Right renal cortex interstitium (tissue), 3 donors: ENCODE measurements at regions not wholly inside any gene's neighbourhood (a gene's known extent, or its start where the extent isn't known, plus 50 kb on each side); places are given as distances from the start of the nearest gene placed in this dataset.

Source experiments
- DNase-seq, 3 donors: peaks; one replicate each; pipeline ENCODE4 v3.0.0-alpha.2; 2013; ENCODE audit warnings: low read depth in 3 of 3, low spot score in 2 of 3

DNA sequence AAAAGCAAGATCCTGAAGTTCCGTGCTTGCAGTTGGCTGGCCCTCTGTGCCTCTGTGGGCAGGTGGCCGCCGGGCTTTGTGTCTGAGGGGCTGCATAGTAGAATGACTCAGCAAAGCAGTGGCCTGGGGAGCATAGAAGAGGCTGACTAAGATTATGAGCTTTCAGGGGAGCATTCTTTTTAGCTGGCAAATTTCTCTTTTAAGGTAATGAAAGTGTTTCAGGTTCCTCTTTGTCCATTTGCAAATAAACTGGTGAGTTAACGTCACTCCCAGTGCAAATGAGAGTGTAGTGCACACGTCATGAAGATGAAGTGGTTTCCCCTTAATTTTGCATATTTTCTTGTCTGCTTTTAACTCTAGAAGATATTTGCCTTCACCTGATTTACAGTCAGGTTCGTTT lies 98.6 kb downstream of the BCL2L11 start:
- DNase-seq, result no peak

DNA sequence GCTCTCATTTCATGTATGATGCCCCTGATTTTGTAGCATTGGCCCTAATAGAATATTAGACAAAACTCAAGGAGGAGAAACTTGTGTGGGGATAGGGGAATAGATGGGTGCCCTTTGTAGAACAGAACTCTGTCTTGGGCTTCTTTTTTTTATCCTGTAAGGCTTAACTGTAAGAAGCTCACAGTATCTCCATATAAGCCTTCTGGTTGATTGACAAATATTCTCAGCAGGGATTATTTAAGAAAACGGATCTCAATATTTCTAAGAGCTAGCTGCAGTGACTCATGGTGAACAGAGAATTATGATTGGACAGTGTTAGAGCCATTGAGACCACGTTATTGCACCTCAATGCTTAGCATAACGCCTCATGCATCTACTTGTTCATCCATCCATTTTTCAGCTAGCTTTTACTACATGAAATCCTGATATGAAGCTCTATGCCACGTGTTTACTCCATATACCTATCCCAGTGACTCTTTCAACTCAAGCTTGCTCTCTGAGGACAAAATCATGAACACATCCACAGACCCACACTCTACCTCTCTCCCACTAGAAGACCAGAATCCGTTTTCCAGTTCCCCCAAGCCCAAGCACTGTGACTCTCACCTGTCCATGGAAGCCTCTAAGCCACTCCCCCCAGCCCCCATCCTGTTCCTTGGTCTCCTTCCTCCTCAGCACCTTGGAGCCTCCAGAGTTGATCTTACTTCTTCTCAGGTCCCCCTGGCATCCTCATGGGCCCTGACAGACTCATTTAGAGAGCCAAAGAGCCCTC lies 99.2 kb downstream of the BCL2L11 start:
- DNase-seq, result no peak

DNA sequence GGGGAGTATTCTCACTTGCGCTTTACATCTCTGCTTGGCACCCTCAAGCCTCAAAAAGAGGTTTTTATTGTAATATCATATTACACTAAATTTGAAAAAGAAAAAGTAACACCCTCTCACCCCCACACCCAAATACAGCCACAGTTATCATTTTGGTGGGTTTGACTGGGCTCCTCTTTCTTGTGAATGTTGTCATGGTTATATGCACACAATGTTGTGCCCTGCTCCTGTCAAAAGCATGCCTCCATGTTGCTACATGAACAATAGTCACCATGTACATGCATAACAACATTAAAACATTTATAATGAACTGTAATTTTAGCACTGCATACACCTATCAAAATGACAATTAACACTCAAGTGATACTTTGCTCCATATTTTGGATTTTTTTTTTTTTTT lies 100.2 kb downstream of the BCL2L11 start:
- DNase-seq, result no peak

DNA sequence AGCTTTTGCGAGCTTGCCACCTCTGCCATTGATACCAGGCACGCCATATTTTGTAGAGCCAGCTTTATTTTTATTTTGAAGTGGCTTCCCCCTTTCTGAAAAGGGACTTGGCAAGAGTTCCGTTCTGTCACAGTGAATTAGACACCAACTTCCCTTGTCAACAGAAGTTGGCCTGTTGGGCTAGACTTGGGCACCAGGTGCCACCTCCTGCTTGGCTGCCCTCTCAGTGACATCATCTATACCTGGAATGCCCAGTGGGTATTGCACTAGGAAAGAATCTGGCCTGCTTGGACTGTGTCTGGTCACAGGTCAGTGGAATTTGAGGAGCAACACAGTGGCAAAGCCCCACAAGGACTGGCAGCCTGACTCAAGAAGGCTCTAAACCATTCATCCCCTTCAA lies 101.0 kb downstream of the BCL2L11 start:
- no peak for DNase-seq

DNA sequence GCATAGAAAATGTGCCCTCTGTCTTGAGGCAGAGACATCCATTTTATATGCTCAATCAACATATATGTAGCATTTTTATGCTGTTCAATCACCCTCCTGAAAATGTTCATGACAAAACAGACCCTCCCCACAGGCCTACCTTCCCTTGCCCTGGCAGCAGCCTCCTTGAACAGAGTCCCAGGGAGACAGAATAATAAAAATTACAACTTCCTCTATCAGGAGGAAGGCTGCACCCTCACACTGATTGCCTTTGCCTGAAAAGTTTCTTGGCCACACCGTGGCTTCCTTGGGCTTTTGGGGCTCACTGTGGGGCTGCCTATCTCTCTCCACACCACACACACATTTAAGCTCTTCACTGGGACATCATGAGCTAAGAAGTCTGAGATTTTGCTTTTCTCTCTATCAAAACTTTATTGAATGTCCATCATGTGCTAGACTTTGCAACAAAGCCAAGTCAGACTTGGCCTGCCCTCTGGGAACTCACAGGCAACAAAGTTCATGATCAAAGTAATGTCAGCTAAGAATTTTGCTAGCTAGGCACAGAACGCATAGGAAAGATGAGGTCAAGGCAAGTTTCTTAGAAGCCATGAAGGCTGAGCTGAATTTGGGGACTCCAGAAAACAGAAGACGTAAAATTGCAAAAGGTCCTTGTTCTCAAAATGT lies 101.6 kb downstream of the BCL2L11 start:
- DNase-seq, result no peak

DNA sequence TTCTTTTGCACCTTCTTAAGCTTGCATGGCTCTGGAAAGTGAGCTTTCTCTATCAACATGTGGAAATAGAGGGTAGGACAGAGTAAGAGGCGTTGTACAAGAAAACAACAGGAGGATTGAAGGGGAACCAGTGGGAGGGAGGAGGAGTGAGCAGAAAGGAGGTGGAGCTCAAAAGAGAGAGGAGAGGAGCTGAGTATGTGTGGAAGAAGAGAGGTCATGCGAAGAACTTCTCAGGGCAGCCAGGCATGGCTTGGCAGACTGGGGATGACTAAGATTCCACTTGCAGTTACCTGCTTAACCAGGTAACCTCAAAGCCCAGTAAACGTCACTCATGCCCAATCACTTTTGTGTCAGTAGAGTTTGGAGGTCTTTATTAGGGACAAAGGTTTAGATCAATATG lies 105.1 kb downstream of the BCL2L11 start:
- no peak for DNase-seq

DNA sequence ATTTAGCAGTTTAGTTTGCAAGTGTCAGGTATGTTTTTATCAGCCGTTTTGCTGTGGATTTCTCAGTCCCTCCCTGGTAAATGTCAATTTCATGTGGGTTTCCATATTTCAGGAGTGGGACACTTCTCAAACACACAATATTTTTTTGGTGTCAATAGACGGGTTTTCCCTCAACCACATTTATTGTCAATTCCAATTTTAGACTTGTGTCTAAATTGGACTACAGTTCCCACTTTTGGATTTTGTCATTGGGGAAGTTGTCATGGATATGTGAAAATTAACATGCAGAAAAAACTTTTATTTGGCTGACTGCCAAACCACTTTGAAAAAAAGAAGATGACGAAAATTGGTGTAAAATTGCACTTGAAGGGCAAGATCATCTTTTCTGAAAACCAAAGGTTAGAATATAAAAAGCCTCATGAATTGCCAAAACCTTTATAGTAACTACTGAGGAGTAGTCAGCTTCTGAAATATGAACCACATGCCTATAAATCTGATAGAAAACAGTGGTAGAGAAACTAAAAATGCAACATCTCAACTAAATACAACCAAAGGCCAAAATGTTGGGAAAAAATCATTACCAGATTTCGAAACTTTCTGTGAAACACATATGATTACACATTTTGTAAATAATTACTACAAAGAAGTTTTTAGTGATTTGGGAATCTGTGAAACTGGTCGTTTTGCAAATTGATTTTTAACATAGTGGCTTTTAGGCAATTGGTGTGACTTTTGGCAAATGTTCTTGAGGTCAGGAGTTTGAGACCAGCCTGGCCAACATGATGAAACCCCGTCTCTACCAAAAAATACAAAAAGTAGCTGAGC lies 106.4 kb downstream of the BCL2L11 start:
- no peak for DNase-seq

DNA sequence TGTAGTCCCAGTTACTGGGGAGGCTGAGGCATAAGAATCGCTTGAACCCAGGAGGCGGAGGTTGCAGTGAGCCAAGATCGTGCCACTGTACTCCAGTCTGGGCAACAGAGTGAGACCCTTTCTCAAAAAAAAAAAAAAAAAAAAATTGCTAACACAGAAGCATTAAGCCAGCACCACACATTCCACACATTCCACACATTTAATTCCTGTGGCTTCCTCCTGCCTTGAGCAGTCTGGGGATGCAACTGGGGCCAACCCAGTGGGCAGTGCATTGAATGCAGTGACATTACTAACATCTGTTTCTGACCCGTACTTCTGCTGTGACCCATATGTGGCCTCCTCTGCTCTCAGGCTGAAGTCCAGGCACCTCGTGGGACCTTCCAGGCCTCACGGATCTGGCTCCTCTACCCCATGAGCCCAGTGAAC lies 107.0 kb downstream of the BCL2L11 start:
- DNase-seq, result no peak

DNA sequence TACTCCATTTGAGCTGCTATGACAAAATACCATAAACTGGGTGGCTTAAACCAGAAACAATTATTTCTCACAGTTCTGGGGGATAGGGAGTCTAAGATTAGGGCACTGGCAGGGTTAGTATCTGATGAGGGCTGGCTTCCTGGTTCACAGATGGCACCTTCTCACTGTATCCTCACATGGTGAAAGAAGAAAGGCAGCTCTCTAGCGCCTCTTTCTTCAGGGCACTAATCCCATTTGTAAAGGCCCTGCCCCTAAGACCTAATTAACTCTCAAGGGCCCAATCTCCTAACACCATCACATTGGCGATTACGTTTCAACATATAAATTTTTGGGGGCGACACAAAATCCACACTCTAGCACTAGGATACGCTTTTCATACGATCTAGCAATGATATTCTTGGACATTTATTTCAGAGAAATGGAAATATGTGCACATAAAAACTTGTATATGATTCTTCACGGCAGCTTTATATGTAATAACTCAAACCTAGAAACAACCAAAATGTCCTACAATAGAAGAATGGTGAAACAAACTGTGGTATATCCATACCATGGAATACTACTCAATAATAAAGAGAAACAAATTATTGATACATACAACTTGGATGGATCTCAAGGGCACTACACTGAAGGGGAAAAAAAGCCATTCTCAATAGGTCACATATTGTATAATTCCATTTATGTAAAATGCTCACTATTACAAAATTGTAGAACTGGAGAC lies 111.0 kb downstream of the BCL2L11 start:
- no peak for DNase-seq

DNA sequence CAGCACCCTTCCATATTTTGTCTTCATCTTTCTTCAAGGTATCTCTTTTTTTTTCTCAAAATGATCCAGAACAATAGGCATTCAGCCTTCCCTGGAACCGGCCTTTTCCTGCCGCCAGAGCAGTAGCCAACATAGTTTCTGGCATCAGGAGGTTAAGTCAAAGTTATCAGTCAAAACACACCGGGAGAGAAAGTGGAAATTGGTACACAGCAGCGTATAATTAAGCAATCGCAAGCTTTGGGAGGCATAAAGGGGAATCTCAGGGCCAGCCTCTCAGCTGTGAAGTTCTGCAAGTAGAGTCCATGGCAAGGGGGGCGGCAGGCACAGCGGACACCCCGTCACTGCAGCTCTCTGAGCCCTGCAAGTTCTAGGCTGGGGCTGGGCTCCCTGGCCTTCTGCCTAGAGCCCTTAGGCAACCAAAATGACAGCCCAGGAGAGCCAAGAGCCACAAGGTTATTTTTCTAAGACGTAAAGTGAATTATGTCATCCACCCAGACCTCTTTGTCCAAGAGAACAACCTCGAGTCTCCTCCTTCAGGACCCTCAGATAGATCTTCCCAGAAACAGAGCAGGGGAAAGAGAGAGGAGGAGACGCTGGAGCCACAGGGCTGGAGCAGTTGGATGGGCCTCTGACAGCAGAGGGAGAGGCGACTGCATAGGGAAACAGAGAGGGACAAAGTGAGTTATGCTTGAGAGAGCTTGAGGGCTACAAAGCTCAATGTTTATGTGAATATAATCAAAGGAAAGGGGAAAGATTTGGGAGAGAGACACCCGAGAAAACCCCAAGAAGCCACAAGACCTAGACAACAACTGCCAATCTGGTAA lies 114.7 kb downstream of the BCL2L11 start:
- DNase-seq, result no peak

DNA sequence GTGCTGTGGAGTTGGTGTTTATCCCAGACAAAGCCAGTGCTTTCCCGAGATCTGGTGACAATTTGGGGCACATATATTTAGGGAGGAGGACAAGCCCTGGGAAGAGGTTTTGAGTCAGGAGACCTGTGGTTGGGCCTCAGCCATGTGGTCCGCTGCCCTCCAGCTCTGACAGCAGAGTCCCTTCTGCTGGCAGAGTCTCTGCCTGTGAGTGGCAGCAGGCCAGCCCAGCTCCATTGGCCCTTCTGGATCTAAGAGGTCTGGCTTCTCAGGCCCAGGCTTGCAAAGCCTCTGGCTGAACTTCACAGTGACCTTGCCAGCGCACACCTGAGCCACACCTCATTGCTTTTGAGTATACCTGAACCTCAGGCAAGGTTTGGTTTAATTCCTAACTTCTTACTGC lies 115.3 kb downstream of the BCL2L11 start:
- DNase-seq, result no peak

DNA sequence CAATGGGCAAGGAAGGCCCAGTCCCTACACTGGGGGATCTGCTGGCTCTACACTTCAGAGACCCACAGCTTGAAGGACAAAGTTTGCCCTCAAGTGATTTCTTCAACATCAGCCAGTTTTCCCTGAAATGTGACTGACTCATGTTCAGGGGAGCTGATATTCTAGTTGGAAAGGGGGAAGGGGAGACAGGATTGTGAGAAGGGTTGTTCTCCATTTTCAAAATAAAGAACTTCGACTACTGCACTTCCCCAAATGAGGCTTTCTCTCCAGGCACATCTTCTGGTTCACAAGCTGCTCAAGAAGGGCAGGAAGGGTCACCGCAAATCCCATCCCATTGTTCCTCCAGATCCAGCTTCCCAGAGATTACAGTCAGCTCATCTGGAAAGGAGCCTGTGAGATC lies 117.6 kb downstream of the BCL2L11 start:
- DNase-seq, result no peak

DNA sequence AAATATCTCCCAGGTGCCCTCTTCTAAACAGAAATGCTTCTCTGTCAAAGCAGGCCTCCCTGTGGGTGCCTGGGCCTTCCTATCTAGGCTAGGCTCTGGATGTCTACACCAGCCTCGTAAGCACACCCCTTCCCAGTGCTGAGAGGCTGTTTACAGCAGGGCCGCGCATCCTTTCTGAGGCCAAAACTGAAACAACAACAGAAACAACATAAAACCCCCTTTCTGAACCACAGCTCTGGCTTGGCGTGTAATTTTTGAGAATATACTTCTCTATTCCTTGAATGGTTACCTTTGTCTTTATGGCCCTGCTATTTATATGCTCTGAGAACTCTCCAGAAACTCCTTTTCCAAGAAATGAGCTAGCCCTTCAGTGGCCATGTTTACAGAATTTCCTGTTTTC lies 118.4 kb downstream of the BCL2L11 start:
- DNase-seq, result no peak

DNA sequence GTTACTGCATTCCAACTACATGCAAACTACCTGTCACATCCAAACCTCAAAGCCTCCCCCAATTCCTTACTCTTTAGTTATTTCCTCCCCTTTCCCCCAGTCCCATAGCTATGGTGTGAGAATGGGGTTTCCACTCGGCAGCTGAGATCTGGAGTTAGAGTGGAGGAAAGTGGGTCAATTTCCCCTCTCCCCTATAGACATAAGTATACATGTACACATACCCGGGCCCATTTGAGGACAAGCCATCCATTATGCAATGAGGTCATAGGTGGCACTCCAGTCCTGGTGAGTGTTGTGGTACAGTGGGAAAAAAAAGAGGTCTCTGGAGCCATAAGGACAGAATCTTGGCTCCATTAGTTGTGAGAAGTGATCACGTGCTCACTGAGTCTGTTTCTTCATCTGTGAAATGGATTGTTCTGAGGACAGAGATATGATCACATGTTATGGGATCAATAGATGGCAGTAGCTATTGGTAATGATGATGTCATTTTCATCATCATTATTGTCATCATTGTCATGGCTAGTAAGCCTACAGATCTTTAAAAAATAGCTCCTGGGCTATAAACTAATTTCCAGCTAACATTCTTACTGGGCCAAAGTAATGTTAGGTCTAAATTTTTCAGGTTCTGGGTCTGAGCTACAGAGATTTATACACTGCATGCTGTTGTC lies 119.0 kb downstream of the BCL2L11 start:
- no peak for DNase-seq

DNA sequence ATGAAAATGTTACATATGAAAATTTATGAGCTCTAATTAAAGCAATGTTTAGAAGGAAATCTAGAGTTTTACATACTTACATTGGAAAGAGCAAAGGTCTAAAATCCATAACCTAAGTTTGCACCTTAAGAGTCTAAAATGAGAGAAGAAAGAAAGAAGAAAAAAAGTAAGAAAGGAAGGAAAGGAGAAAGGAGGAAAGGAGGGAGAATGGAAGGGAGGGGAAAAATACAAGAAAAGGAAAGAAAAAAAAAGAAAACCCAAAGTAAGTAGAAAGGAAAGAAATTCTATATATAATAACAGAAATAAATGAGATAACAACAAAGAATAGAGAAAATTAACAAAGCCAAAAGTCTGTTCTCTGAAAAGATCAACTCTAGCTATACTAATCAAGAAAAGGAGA lies 122.6 kb downstream of the BCL2L11 start:
- DNase-seq, result no peak

DNA sequence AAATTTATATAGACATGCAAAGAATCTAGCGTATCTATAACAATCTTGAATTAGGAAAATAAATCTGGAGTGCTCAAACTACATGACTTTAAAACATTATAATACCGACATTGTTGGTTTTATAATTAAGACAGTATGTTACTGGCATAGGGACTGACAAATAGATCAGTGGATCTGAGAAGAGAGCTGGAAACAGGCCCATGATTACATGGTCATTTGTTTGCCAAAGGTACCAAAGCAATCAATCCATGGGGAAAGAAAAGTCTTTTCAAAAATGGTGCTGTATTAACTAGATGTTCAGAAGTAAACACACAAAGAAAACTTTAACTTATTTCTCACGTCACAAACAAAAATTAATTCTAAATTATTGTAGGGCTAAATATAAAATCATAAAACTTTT lies 124.2 kb downstream of the BCL2L11 start:
- no peak for DNase-seq

DNA sequence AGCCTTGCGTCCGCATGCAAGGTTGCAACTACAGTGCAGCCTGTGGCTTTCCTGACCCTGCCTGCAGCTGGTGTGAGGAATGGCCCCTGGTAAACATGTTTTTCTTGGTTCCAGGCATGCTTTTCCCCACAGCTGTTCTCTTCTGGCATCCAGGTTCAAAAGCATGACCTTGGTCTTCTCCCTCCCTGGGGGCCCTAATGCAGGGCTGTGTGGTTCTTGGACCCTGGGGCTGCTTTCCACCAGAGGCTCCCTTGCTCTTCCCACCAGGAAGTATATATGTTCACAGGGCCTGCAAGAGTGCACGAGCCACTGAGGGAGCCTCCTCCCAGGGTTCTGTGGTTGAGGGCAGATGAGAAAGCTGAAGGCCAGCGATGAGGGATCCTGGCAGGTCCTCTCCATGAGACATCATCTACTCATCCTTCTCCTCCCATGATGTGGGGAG lies 125.9 kb downstream of the BCL2L11 start:
- no peak for DNase-seq

DNA sequence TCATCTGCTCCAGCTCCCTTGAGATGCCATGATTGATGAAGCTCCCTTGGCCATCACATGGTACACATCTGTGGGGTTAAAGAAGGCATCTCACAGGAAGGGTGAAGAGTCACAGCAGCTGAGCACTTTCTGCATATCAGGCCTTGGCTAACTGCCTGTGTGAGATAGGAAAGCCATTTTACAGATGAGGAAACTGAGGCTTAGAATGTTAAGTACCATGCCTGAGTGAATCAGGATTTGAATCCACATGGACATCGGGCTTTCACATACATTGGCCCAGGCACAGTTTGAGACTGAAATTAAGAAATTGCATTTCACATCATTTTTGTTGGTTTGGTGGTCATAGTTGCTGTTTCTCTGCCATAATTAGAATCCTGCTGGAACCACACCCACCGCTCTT lies 126.8 kb downstream of the BCL2L11 start:
- no peak for DNase-seq

DNA sequence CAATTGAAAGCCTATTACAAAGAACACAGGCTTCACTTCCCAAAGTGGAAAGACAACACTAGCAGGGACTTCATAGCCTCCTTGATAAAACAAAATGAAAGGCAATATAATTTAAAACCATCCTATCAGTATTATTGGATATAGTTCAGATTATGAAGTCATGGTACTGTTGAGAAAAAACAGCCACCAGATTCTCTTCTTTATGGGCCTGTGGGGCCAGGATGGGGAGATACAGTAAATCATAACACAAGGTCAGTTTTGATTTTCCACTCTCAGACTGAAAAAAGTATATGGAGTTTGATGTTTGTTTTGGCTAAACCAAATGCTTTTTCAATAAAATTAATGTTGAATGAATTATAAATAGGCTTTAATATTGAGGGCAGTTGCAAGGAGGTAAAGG lies 129.1 kb downstream of the BCL2L11 start:
- DNase-seq, result no peak
